ENCODE measurements at regions not wholly inside any gene's neighbourhood (a gene's known extent, or its start where the extent isn't known, plus 50 kb on each side); places are given as distances from the start of the nearest gene placed in this dataset.
A peak's percentile ranks its signal among the peaks of the same experiment; 100 is the strongest.

GRCh38 chr5:61657010-61657409, 325.0 kb downstream of the ZSWIM6 start (continued):
- TF ChIP-seq, protein P1, sequence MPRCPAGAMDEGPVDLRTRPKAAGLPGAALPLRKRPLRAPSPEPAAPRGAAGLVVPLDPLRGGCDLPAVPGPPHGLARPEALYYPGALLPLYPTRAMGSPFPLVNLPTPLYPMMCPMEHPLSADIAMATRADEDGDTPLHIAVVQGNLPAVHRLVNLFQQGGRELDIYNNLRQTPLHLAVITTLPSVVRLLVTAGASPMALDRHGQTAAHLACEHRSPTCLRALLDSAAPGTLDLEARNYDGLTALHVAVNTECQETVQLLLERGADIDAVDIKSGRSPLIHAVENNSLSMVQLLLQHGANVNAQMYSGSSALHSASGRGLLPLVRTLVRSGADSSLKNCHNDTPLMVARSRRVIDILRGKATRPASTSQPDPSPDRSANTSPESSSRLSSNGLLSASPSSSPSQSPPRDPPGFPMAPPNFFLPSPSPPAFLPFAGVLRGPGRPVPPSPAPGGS (IDR thresholded peaks at IDR 0.05) = no peak

DNA sequence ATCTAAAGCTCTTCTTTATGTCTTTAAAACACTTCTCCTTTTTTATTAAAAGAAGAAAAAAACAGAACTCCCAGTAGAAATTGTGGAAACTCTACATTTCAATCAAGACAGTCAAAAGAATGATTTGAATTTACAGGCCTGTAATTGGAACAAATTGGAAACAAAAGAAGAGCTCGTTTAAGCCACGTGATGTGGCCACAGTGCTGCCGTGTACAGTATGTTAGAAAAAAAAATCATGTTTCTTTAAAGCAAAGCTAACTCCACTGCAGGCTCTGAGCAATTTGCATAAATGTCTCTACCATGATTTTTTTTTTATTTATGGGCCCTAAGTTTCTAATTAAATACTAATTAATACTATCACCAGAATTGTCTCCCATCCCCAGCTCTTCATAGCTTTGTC, 325.6 kb downstream of the ZSWIM6 start:
- Histone ChIP-seq H3K4me3 (no peak overlapping the region), H3K4me2 (no peak overlapping the region; the same call in 2 of the 3 replicates), H3K27ac (0 out of 6 replicates have a peak overlapping the region, but pooled peaks of 1 of the 2 experiments have one; percentile 5), H3K4me1 (peaks cover 18% of the 10 kb centered on the region), H3K9me3 (no peaks in the 10 kb centered on the region)
- ChIA-PET POLR2A (interaction anchor here (1.3 kb wide), 1 partner anchor 326 kb away, joined by 3 read pairs; no protein-coding TSS in a partner anchor), CTCF (interaction anchor here (0.6 to 3.2 kb wide), 25 partner anchors 10 to 684 kb away, joined by 3 to 39 read pairs (median 5); no protein-coding TSS in a partner anchor)
- WGBS (ENCODE audit: missing lambda C conversion rate) = 24% methylated on average over 3 of the region's 3 CpGs
- ATAC-seq = no peak
- no peak for DNase-seq (ENCODE audit: low read depth in 1 of 2, low spot score in 1 of 2)
- no peak for TF ChIP-seq RCOR1 (IDR thresholded peaks at IDR 0.05; ENCODE audit: low read depth, low read length)
- TF ChIP-seq RARB (CRISPR knock-in tag; IDR thresholded peaks at IDR 0.05) = no peak
- TF ChIP-seq TFCP2L1 (CRISPR knock-in tag; IDR thresholded peaks at IDR 0.05) = no peak
- TF ChIP-seq CBX2 (IDR thresholded peaks at IDR 0.05; ENCODE audit: borderline replicate concordance, low read depth) = no peak
- no peak for TF ChIP-seq ZFP36 (IDR thresholded peaks at IDR 0.05; ENCODE audit: borderline replicate concordance, partially characterized antibody)
- TF ChIP-seq, protein P2, sequence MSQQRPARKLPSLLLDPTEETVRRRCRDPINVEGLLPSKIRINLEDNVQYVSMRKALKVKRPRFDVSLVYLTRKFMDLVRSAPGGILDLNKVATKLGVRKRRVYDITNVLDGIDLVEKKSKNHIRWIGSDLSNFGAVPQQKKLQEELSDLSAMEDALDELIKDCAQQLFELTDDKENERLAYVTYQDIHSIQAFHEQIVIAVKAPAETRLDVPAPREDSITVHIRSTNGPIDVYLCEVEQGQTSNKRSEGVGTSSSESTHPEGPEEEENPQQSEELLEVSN (IDR thresholded peaks at IDR 0.05; ENCODE audit: borderline replicate concordance, low read depth) = no peak
- TF ChIP-seq NR3C1 (IDR thresholded peaks at IDR 0.05) = no peak
- no peak for TF ChIP-seq RAD21 (conservative IDR thresholded peaks at IDR 0.05 in 1 of 2, IDR thresholded peaks at IDR 0.05 in 1 of 2)
- no peak for TF ChIP-seq KDM1A (IDR thresholded peaks at IDR 0.05; ENCODE audit: low read depth)
- no peak for TF ChIP-seq FOXS1 (CRISPR knock-in tag; IDR thresholded peaks at IDR 0.05)
- TF ChIP-seq TP53 (CRISPR knock-in tag; IDR thresholded peaks at IDR 0.05) = no peak
- TF ChIP-seq NPAS2 (CRISPR knock-in tag; IDR thresholded peaks at IDR 0.05; ENCODE audit: borderline replicate concordance) = no peak
- TF ChIP-seq NFE2L2 (conservative IDR thresholded peaks at IDR 0.05; ENCODE audit: low read length) = no peak
- TF ChIP-seq EHMT2 (IDR thresholded peaks at IDR 0.05; ENCODE audit: low read depth) = no peak
- no peak for TF ChIP-seq ZC3H11A (IDR thresholded peaks at IDR 0.05)
- no peak for TF ChIP-seq FOSL2 (IDR thresholded peaks at IDR 0.05)
- TF ChIP-seq FOSL2 (CRISPR knock-in tag; IDR thresholded peaks at IDR 0.05) = no peak
- no peak for TF ChIP-seq CEBPB (IDR thresholded peaks at IDR 0.05)
- TF ChIP-seq RFX5 (IDR thresholded peaks at IDR 0.05) = no peak
- TF ChIP-seq HOXA7 (CRISPR knock-in tag; IDR thresholded peaks at IDR 0.05) = no peak
- no peak for FAIRE-seq

DNA sequence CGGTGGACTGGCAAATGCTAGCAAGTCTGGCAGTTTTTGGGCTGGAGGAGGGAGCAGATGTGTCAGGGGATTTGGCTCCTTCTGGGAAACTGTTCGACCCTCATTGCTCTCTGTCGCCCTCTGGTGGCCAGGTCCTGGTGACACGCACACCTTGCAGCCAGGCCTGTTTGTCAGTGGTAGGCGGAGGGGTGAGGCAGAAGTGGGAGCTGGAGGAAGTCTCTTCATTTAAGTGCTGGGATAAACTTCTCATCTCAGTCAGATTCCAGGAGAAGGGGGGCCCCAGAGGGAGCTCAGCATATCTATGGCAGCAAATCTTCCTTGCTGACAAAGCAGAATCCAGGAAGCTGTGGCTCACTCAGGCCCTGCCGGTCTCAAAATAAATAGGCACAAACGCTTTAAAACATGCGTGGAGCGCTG, 326.5 kb downstream of the ZSWIM6 start:
- ATAC-seq (peak; percentile 83 to 96), FAIRE-seq (peak; percentile 56), DNase-seq (ENCODE audit: low read depth in 1 of 2, low spot score in 1 of 2) (peak; percentile 77 to 79)
- no peak overlapping the region for H3K4me3 ChIP-seq
- TF ChIP-seq CBX2 (IDR thresholded peaks at IDR 0.05; ENCODE audit: borderline replicate concordance, low read depth) = no peak
- TF ChIP-seq MAFK (IDR thresholded peaks at IDR 0.05; ENCODE audit: partially characterized antibody) = peak; percentile 76
- TF ChIP-seq, protein P3, sequence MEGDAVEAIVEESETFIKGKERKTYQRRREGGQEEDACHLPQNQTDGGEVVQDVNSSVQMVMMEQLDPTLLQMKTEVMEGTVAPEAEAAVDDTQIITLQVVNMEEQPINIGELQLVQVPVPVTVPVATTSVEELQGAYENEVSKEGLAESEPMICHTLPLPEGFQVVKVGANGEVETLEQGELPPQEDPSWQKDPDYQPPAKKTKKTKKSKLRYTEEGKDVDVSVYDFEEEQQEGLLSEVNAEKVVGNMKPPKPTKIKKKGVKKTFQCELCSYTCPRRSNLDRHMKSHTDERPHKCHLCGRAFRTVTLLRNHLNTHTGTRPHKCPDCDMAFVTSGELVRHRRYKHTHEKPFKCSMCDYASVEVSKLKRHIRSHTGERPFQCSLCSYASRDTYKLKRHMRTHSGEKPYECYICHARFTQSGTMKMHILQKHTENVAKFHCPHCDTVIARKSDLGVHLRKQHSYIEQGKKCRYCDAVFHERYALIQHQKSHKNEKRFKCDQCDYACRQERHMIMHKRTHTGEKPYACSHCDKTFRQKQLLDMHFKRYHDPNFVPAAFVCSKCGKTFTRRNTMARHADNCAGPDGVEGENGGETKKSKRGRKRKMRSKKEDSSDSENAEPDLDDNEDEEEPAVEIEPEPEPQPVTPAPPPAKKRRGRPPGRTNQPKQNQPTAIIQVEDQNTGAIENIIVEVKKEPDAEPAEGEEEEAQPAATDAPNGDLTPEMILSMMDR (IDR thresholded peaks at IDR 0.05) = peak; percentile 89
- TF ChIP-seq RCOR1 (IDR thresholded peaks at IDR 0.05; ENCODE audit: low read depth, low read length) = no peak
- TF ChIP-seq SMC3 (IDR thresholded peaks at IDR 0.05) = peak; percentile 97
- peak; percentile 91 to 93 for TF ChIP-seq RAD21 (conservative IDR thresholded peaks at IDR 0.05 in 1 of 2, IDR thresholded peaks at IDR 0.05 in 1 of 2)
- CTCF ChIA-PET = interaction anchor here (0.6 to 3.2 kb wide), 66 partner anchors 8 to 980 kb away, joined by 3 to 39 read pairs (median 4); no protein-coding TSS in a partner anchor
- peaks cover 10% of the 10 kb centered on the region for H3K4me1 ChIP-seq
- peak overlapping the region; percentile 32; the same call in 2 of the 3 replicates for H3K4me2 ChIP-seq
- peak overlapping the region; percentile 42 to 52; a peak in 3 of 6 replicates for H3K27ac ChIP-seq
- WGBS (ENCODE audit: missing lambda C conversion rate) = 36% methylated on average over 9 of the region's 9 CpGs
- no peaks in the 10 kb centered on the region for H3K9me3 ChIP-seq
- POLR2A ChIA-PET = interaction anchor here (1.4 kb wide), 1 partner anchor 327 kb away, joined by 3 read pairs; no protein-coding TSS in a partner anchor
